GM06990 (cell line): ENCODE measurements at regions not wholly inside any gene's neighbourhood (a gene's known extent, or its start where the extent isn't known, plus 50 kb on each side); places are given as distances from the start of the nearest gene placed in this dataset.

Source experiments
- DNase-seq: peaks from one replicate; pipeline ENCODE4 v3.0.0-alpha.2; 2011; ENCODE audit not compliant: insufficient read length; ENCODE audit errors: extremely low read depth
- H3K27me3 ChIP-seq: replicated peaks from 2 replicates; pipeline ENCODE4 v1.6.0; 2011; ENCODE audit warnings: low read length; ENCODE audit not compliant: control insufficient read depth, insufficient read depth
- H3K36me3 ChIP-seq: 2 replicates; pipeline ENCODE4 v1.5.1; 2011; ENCODE audit warnings: low read length; ENCODE audit not compliant: control insufficient read depth, insufficient read depth
- H3K4me3 ChIP-seq: replicated peaks from 2 replicates; pipeline ENCODE4 v1.5.1; 2011; ENCODE audit warnings: low read depth, mild to moderate bottlenecking, control low read depth, low read length
- CTCF ChIP-seq: IDR thresholded peaks from 2 replicates; pipeline ENCODE4 v1.5.1; 2011; ENCODE audit warnings: low read length, control low read depth, mild to moderate bottlenecking, inconsistent platforms; ENCODE audit not compliant: insufficient read depth, poor library complexity, severe bottlenecking

GRCh38 chr4:138910195-138910913 is 105.2 kb upstream of the NOCT start:
- Histone ChIP-seq H3K27me3 (peaks cover 2% of the 10 kb centered on the region; the same call in 1 of the 2 replicates), H3K4me3 (no peak overlapping the region), H3K36me3 (no peaks in the 10 kb centered on the region)
- no peak for TF ChIP-seq CTCF
- DNase-seq, result no peak

GRCh38 chr4:138909587-138909986 is 106.0 kb upstream of the NOCT start:
- Histone ChIP-seq H3K27me3 (peaks cover 2% of the 10 kb centered on the region; the same call in 1 of the 2 replicates), H3K36me3 (no peaks in the 10 kb centered on the region), H3K4me3 (no peak overlapping the region)
- DNase-seq, result no peak
- TF ChIP-seq CTCF, result no peak

GRCh38 chr4:138908134-138908533 is 107.4 kb upstream of the NOCT start:
- H3K36me3 ChIP-seq, result no peaks in the 10 kb centered on the region
- H3K27me3 ChIP-seq, result peaks cover 2% of the 10 kb centered on the region; the same call in 1 of the 2 replicates
- H3K4me3 ChIP-seq, result no peak overlapping the region
- no peak for DNase-seq
- no peak for TF ChIP-seq CTCF

GRCh38 chr4:138907174-138907573 is 108.4 kb upstream of the NOCT start:
- TF ChIP-seq CTCF, result no peak
- no peak for DNase-seq
- H3K4me3 ChIP-seq, result no peak overlapping the region
- peaks cover 2% of the 10 kb centered on the region; the same call in 1 of the 2 replicates for H3K27me3 ChIP-seq
- no peaks in the 10 kb centered on the region for H3K36me3 ChIP-seq

- no peak for TF ChIP-seq CTCF
- Histone ChIP-seq H3K4me3 (no peak overlapping the region), H3K36me3 (no peaks in the 10 kb centered on the region), H3K27me3 (peaks cover 2% of the 10 kb centered on the region; the same call in 1 of the 2 replicates)
- no peak for DNase-seq
Measured at GRCh38 chr4:138904793-138905192, 110.8 kb upstream of the NOCT start.

GRCh38 chr4:138903185-138903584 is 112.4 kb upstream of the NOCT start:
- DNase-seq, result no peak
- Histone ChIP-seq H3K27me3 (peaks cover 2% of the 10 kb centered on the region), H3K36me3 (no peaks in the 10 kb centered on the region), H3K4me3 (no peak overlapping the region)
- TF ChIP-seq CTCF, result no peak
